Smooth muscle cell (in vitro differentiated cells): ENCODE measurements at regions not wholly inside any gene's neighbourhood (a gene's known extent, or its start where the extent isn't known, plus 50 kb on each side); places are given as distances from the start of the nearest gene placed in this dataset.

Source experiments
- DNase-seq: peaks from one replicate; lab custom pipeline; 2025; ENCODE audit not compliant: unreplicated experiment; lab: John Stamatoyannopoulos, UW
- H2AFZ ChIP-seq: fragments of 200-600 bp; sonication (generic); 2 replicates; pipeline ENCODE4 v1.6.0; 2016; ENCODE audit warnings: antibody characterized with exemption, low read depth, mild to moderate bottlenecking
- H3F3A ChIP-seq: fragments of 200-600 bp; sonication (generic); 2 replicates; pipeline ENCODE4 v1.6.0; 2017; ENCODE audit warnings: antibody characterized with exemption, low read depth
- H3K27ac ChIP-seq: fragments of 200-600 bp; sonication (generic); 2 replicates; pipeline ENCODE4 v1.5.1; 2016; ENCODE audit warnings: low read depth, mild to moderate bottlenecking
- H3K27me3 ChIP-seq: fragments of 200-600 bp; sonication (generic); 2 replicates; pipeline ENCODE4 v1.6.1; 2016; ENCODE audit warnings: low read depth, mild to moderate bottlenecking
- H3K36me3 ChIP-seq: fragments of 200-600 bp; sonication (generic); 2 replicates; pipeline ENCODE4 v1.5.1; 2016; ENCODE audit warnings: low read depth
- H3K4me1 ChIP-seq: fragments of 200-600 bp; sonication (generic); 2 replicates; pipeline ENCODE4 v1.5.1; 2016; ENCODE audit warnings: low read depth
- H3K4me2 ChIP-seq: fragments of 200-600 bp; sonication (generic); 2 replicates; pipeline ENCODE4 v1.6.0; 2016; ENCODE audit warnings: mild to moderate bottlenecking
- H3K4me3 ChIP-seq: fragments of 200-600 bp; sonication (generic); 2 replicates; pipeline ENCODE4 v1.5.1; 2016; ENCODE audit warnings: mild to moderate bottlenecking
- H3K79me2 ChIP-seq: fragments of 200-600 bp; sonication (generic); 2 replicates; pipeline ENCODE4 v1.6.0; 2016; ENCODE audit warnings: low read depth, mild to moderate bottlenecking
- H3K9ac ChIP-seq: fragments of 200-600 bp; sonication (generic); 2 replicates; pipeline ENCODE4 v1.6.0; 2016; ENCODE audit warnings: low read depth
- H3K9me3 ChIP-seq: fragments of 200-600 bp; sonication (generic); replicated peaks from 2 replicates; pipeline ENCODE4 v1.5.1; 2016; ENCODE audit warnings: low read depth
- H4K20me1 ChIP-seq: fragments of 200-600 bp; sonication (generic); 2 replicates; pipeline ENCODE4 v1.6.0; 2016; ENCODE audit warnings: low read depth
- WGBS: methylation state at CpG from one replicate; pipeline ENCODE4 v1.1.7; 2016; ENCODE audit warnings: low lambda C conversion rate; 5-methylcytosine and 5-hydroxymethylcytosine counted together
- TF ChIP-seq, protein P1 (sequence below): fragments of 200-600 bp; sonication (generic); IDR thresholded peaks from 2 replicates; pipeline ENCODE4 v1.5.1; 2017; ENCODE audit warnings: borderline replicate concordance, mild to moderate bottlenecking, antibody characterized with exemption; ENCODE audit not compliant: insufficient read depth, poor library complexity, severe bottlenecking

DNA sequence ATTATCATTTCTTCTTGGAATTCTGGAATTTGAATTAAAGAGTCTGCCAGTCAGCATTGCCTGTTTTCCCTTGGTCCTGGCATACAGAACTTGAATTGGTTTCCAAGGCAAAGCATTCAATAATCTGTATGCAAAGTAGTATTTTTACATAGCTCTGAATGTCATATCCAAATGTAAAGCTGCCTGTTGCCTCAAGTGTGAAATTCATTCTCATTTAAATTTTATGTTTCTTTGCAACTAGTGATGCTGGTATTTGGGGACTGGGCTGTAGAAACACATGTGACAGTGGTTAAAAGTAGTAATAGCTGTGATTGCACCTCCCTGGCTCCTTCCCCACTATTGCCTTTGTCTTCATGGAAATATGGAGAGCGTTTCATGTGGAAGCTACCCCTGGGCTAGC, 743.9 kb upstream of the GOLIM4 start:
- H3K9ac ChIP-seq, result no peak overlapping the region
- no peaks in the 10 kb centered on the region for H3K79me2 ChIP-seq
- H3K27ac ChIP-seq, result no peak overlapping the region
- H3K27me3 ChIP-seq, result peaks cover 18% of the 10 kb centered on the region
- no peaks in the 10 kb centered on the region for H3F3A ChIP-seq
- TF ChIP-seq, protein P1, sequence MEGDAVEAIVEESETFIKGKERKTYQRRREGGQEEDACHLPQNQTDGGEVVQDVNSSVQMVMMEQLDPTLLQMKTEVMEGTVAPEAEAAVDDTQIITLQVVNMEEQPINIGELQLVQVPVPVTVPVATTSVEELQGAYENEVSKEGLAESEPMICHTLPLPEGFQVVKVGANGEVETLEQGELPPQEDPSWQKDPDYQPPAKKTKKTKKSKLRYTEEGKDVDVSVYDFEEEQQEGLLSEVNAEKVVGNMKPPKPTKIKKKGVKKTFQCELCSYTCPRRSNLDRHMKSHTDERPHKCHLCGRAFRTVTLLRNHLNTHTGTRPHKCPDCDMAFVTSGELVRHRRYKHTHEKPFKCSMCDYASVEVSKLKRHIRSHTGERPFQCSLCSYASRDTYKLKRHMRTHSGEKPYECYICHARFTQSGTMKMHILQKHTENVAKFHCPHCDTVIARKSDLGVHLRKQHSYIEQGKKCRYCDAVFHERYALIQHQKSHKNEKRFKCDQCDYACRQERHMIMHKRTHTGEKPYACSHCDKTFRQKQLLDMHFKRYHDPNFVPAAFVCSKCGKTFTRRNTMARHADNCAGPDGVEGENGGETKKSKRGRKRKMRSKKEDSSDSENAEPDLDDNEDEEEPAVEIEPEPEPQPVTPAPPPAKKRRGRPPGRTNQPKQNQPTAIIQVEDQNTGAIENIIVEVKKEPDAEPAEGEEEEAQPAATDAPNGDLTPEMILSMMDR, result no peak
- no peak overlapping the region for H3K4me3 ChIP-seq
- DNase-seq, result no peak
- no peaks in the 10 kb centered on the region for H4K20me1 ChIP-seq
- no peaks in the 10 kb centered on the region for H3K4me1 ChIP-seq
- no peak overlapping the region for H3K4me2 ChIP-seq
- no peak overlapping the region for H2AFZ ChIP-seq
- 58% methylated on average over 1 of the region's 1 CpG for WGBS
- H3K9me3 ChIP-seq, result no peaks in the 10 kb centered on the region
- no peaks in the 10 kb centered on the region for H3K36me3 ChIP-seq

DNA sequence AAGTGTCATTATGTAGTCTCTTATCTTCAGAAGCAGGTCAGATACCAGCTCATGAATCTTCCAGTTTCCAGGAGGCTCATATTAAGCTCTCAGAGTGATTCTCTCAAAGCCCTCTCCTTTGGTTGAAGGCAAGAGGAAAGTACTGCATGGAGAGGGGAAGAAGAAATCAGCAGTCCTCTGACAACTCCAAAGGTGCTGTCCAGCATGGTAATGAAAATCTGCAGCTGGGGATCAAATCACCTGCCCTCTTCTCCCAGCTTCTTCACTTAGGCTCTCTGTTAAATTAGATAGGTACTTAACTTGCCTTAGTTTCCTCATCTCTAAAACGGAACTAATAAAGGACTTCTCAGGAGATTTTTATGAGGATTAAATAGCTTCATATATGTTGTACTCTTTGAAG, 738.8 kb upstream of the GOLIM4 start:
- Histone ChIP-seq H3K4me3 (no peak overlapping the region), H4K20me1 (no peaks in the 10 kb centered on the region), H3K4me2 (no peak overlapping the region), H3K9me3 (no peaks in the 10 kb centered on the region), H3F3A (no peaks in the 10 kb centered on the region), H3K79me2 (no peaks in the 10 kb centered on the region), H3K27me3 (no peaks in the 10 kb centered on the region), H2AFZ (no peak overlapping the region), H3K9ac (no peak overlapping the region), H3K4me1 (no peaks in the 10 kb centered on the region), H3K27ac (no peak overlapping the region), H3K36me3 (no peaks in the 10 kb centered on the region)
- 94% methylated on average over 1 of the region's 1 CpG for WGBS
- DNase-seq, result no peak
- TF ChIP-seq, protein P1, result no peak

DNA sequence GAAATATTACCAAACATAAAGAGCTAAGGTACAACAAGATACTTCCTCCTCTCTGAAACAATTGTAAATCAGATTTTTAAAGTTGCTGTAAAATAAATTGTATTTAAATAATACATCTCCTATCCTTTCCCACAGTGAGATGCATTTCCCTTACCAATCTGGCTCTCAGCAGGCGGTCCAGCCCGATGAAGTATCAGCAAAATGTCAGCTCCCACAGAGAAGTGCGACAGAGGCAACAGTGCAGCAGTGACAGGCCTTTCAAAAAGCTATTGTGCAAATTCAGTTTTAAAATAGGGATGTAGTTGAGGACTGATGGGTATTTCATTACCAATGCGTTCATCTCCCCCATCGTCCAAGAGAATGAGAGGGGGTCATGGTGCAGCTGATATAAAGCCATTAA, 733.2 kb upstream of the GOLIM4 start:
- Histone ChIP-seq H3F3A (no peaks in the 10 kb centered on the region), H3K4me1 (peaks cover 6% of the 10 kb centered on the region), H2AFZ (no peak overlapping the region), H3K4me2 (no peak overlapping the region), H3K27ac (no peak overlapping the region), H4K20me1 (no peaks in the 10 kb centered on the region), H3K36me3 (no peaks in the 10 kb centered on the region), H3K4me3 (no peak overlapping the region), H3K9ac (no peak overlapping the region), H3K27me3 (no peaks in the 10 kb centered on the region), H3K9me3 (no peaks in the 10 kb centered on the region), H3K79me2 (no peaks in the 10 kb centered on the region)
- WGBS, result 60% methylated on average over 5 of the region's 5 CpGs
- DNase-seq, result no peak
- TF ChIP-seq, protein P1, result no peak

DNA sequence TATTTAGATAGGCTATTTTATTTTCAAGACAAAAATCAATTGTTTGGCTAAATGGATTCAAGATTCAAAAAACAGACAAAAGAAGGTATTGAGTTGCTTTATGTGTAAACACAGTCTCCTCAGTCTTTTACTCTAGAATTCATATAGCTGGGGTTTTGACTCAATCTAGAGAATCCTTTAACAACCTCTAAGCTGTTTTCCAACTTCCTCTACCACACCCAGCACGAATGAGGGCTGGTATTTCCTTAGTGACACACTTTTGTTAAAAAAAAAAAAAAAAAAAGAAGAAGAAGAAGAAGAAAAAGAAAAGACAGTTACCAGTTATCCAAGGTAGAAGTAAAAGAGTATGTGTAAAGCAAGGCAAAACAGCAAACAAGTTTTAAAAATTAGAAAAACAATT, 732.8 kb upstream of the GOLIM4 start:
- no peaks in the 10 kb centered on the region for H4K20me1 ChIP-seq
- 25% methylated on average over 1 of the region's 1 CpG for WGBS
- H3K9ac ChIP-seq, result no peak overlapping the region
- H2AFZ ChIP-seq, result no peak overlapping the region
- no peaks in the 10 kb centered on the region for H3K27me3 ChIP-seq
- no peak for DNase-seq
- no peak overlapping the region for H3K27ac ChIP-seq
- peaks cover 6% of the 10 kb centered on the region for H3K4me1 ChIP-seq
- H3F3A ChIP-seq, result no peaks in the 10 kb centered on the region
- no peaks in the 10 kb centered on the region for H3K79me2 ChIP-seq
- H3K36me3 ChIP-seq, result no peaks in the 10 kb centered on the region
- no peak overlapping the region for H3K4me2 ChIP-seq
- H3K4me3 ChIP-seq, result no peak overlapping the region
- TF ChIP-seq, protein P1, result no peak
- no peaks in the 10 kb centered on the region for H3K9me3 ChIP-seq
